CD14-positive monocyte (primary cell): ENCODE measurements at regions not wholly inside any gene's neighbourhood (a gene's known extent, or its start where the extent isn't known, plus 50 kb on each side); places are given as distances from the start of the nearest gene placed in this dataset.

Experiments
- DNase-seq, 3 donors: peaks; one replicate each; pipeline ENCODE4 v3.0.0-alpha.2; 2011 to 2022
- H2AFZ ChIP-seq: 2 replicates; pipeline ENCODE4 v1.6.0; 2012; ENCODE audit warnings: mild to moderate bottlenecking, low read depth, low read length, inconsistent platforms; ENCODE audit not compliant: insufficient read depth, poor library complexity, severe bottlenecking
- H3K27ac ChIP-seq, 2 donors: 1 replicate in 1 of 2; 2 replicates in 1 of 2; pipeline ENCODE4 v1.5.1; 2012 to 2013; ENCODE audit warnings: low read length in 2 of 2, control low read depth in 1 of 2, inconsistent platforms in 1 of 2, low read depth in 1 of 2, mild to moderate bottlenecking in 1 of 2
- H3K27me3 ChIP-seq, 2 donors: one replicate each; pipeline versions ENCODE4 v1.6.0 to v1.6.1; 2011 to 2013; ENCODE audit warnings: low read length in 2 of 2; ENCODE audit not compliant: control insufficient read depth in 2 of 2, insufficient read depth in 2 of 2
- H3K36me3 ChIP-seq, 2 donors: replicated peaks in 1 of 2; 1 replicate in 1 of 2; 2 replicates in 1 of 2; pipeline versions ENCODE4 v1.5.1 to v1.6.1; 2012 to 2013; ENCODE audit warnings: low read length in 2 of 2, control low read depth in 1 of 2, inconsistent platforms in 1 of 2, mild to moderate bottlenecking in 1 of 2; ENCODE audit not compliant: insufficient read depth in 2 of 2, control insufficient read depth in 1 of 2
- H3K4me1 ChIP-seq, 2 donors: 1 replicate in 1 of 2; 2 replicates in 1 of 2; pipeline versions ENCODE4 v1.5.1 to v1.6.1; 2012 to 2013; ENCODE audit warnings: low read length in 2 of 2, control low read depth in 1 of 2, inconsistent platforms in 1 of 2, mild to moderate bottlenecking in 1 of 2, moderate library complexity in 1 of 2; ENCODE audit not compliant: insufficient read depth in 2 of 2, control insufficient read depth in 1 of 2
- H3K4me2 ChIP-seq: replicated peaks from 2 replicates; pipeline ENCODE3; 2012; ENCODE audit warnings: low read length, moderate library complexity, mild to moderate bottlenecking; ENCODE audit not compliant: poor library complexity, severe bottlenecking; ENCODE audit errors: extremely low read depth
- H3K4me3 ChIP-seq, 3 experiments: fragments of 200-600 bp in 1 of 3; sonication (generic) in 1 of 3; replicated peaks in 1 of 3; 1 replicate in 2 of 3; 2 replicates in 1 of 3; pipeline ENCODE4 v1.5.1; 2011 to 2013; ENCODE audit warnings: low read length in 3 of 3, mild to moderate bottlenecking in 3 of 3, control low read depth in 2 of 3, low read depth in 2 of 3, inconsistent platforms in 1 of 3, moderate library complexity in 1 of 3
- H3K79me2 ChIP-seq: 2 replicates; pipeline ENCODE4 v1.6.0; 2012; ENCODE audit warnings: mild to moderate bottlenecking, control low read depth, inconsistent platforms, low read length, moderate library complexity; ENCODE audit not compliant: insufficient read depth
- H3K9ac ChIP-seq: 2 replicates; pipeline ENCODE4 v1.6.0; 2017; ENCODE audit warnings: low read length, mild to moderate bottlenecking; ENCODE audit not compliant: insufficient read depth, poor library complexity, severe bottlenecking
- H3K9me3 ChIP-seq, 2 donors: replicated peaks in 1 of 2; 1 replicate in 1 of 2; 2 replicates in 1 of 2; pipeline versions ENCODE4 v1.5.1 to v1.6.1; 2012 to 2013; ENCODE audit warnings: low read length in 2 of 2, control low read depth in 1 of 2; ENCODE audit not compliant: control insufficient read depth in 1 of 2, insufficient read depth in 1 of 2
- H4K20me1 ChIP-seq: 2 replicates; pipeline ENCODE4 v1.6.0; 2012; ENCODE audit warnings: mild to moderate bottlenecking, low read length, control low read depth, moderate library complexity; ENCODE audit not compliant: insufficient read depth
- H3K27ac Mint-ChIP-seq, 7 donors: one replicate each; pipeline ENCODE4 v1.8.0; 2020; ENCODE audit warnings: mild to moderate bottlenecking in 7 of 7, mixed read lengths in 7 of 7, moderate library complexity in 6 of 7, inconsistent platforms in 2 of 7
- H3K27me3 Mint-ChIP-seq, 3 donors: one replicate each; pipeline ENCODE4 v1.8.0; 2021 to 2022; ENCODE audit warnings: low read depth in 3 of 3, mild to moderate bottlenecking in 3 of 3, mixed read lengths in 3 of 3, moderate library complexity in 3 of 3, inconsistent platforms in 1 of 3
- H3K36me3 Mint-ChIP-seq, 2 donors: one replicate each; pipeline ENCODE4 v1.8.0; 2020; ENCODE audit warnings: mixed read lengths in 2 of 2, inconsistent platforms in 1 of 2, mild to moderate bottlenecking in 1 of 2
- H3K4me1 Mint-ChIP-seq: one replicate; pipeline ENCODE4 v1.8.0; 2020; ENCODE audit warnings: mild to moderate bottlenecking, mixed read lengths
- H3K4me3 Mint-ChIP-seq, 2 donors: one replicate each; pipeline ENCODE4 v1.8.0; 2020; ENCODE audit warnings: mild to moderate bottlenecking in 2 of 2, mixed read lengths in 2 of 2, moderate library complexity in 1 of 2
- H3K9me3 Mint-ChIP-seq, 7 donors: one replicate each; pipeline ENCODE4 v1.8.0; 2020 to 2022; ENCODE audit warnings: mixed read lengths in 7 of 7, mild to moderate bottlenecking in 6 of 7, moderate library complexity in 6 of 7, inconsistent platforms in 2 of 7
- CTCF ChIP-seq: fragments of 200-600 bp; IDR thresholded peaks from one replicate; pipeline ENCODE4 v1.8.0; 2022; ENCODE audit warnings: antibody characterized with exemption, mild to moderate bottlenecking
- WGBS: methylation state at CpG from one replicate; pipeline ENCODE4 v1.1.5; 2013; ENCODE audit warnings: missing lambda C conversion rate; ENCODE audit not compliant: insufficient coverage; 5-methylcytosine and 5-hydroxymethylcytosine counted together
- intact Hi-C, 2 donors: fragments of 100-400 bp; cut with micrococcal nuclease; formaldehyde crosslinking; loops; one replicate each; pipeline versions ENCODE4 v1.15.0 to v1.15.1; 2023

- H3K4me3 Mint-ChIP-seq, result peak overlapping the region; percentile 75 to 95
- DNase-seq, result peak in 2 of 3 donors; percentile 1 to 5
- H3K36me3 Mint-ChIP-seq, result no peaks in the 10 kb centered on the region
- H3K27me3 ChIP-seq, result no peaks in the 10 kb centered on the region
- H3K36me3 ChIP-seq, result no peaks in the 10 kb centered on the region
- TF ChIP-seq CTCF, result no peak
- no peak overlapping the region for H3K27ac ChIP-seq
- H3K9me3 ChIP-seq, result no peaks in the 10 kb centered on the region
- peak overlapping the region in 3 of 7 donors; percentile 2 to 27 (median 25) for H3K27ac Mint-ChIP-seq
- peak overlapping the region; percentile 44 for H3K9ac ChIP-seq
- intact Hi-C loops, result no loop called here
- H3K9me3 Mint-ChIP-seq, result peaks cover 0 to 7% (median 3%) of the 10 kb centered on the region in 7 donors
- peaks cover 12% of the 10 kb centered on the region for H3K4me1 Mint-ChIP-seq
- peaks cover 5 to 8% of the 10 kb centered on the region in 2 donors for H3K4me1 ChIP-seq
- 9% methylated on average over 1 of the region's 5 CpGs for WGBS
- no peaks in the 10 kb centered on the region for H3K79me2 ChIP-seq
- H3K4me2 ChIP-seq, result peak overlapping the region; percentile 70
- H4K20me1 ChIP-seq, result no peaks in the 10 kb centered on the region
- H3K27me3 Mint-ChIP-seq, result peaks cover 0 to 2% (median 2%) of the 10 kb centered on the region in 3 donors
- H3K4me3 ChIP-seq, result peak overlapping the region; percentile 3 to 71 (median 54)
- peak overlapping the region; percentile 71 for H2AFZ ChIP-seq
These were observed 56.4 kb upstream of the GNAI1 start for GRCh38 chr7:80078159-80078731.

GRCh38 chr7:80070391-80070790 is 64.2 kb upstream of the GNAI1 start:
- intact Hi-C loops, result no loop called here
- Histone ChIP-seq H3K4me2 (no peak overlapping the region), H3K27me3 (no peaks in the 10 kb centered on the region), H3K4me3 (no peak overlapping the region), H3K9me3 (peaks cover 0 to 7% of the 10 kb centered on the region in 2 donors), H3K36me3 (no peaks in the 10 kb centered on the region), H3K27ac (no peak overlapping the region), H3K4me1 (no peaks in the 10 kb centered on the region), H4K20me1 (no peaks in the 10 kb centered on the region), H3K9ac (no peak overlapping the region), H2AFZ (no peak overlapping the region), H3K79me2 (no peaks in the 10 kb centered on the region)
- WGBS, result no CpG with 5 or more reads among the region's 2 CpGs
- Mint-ChIP-seq H3K27me3 (no peaks in the 10 kb centered on the region), H3K4me3 (no peak overlapping the region), H3K27ac (no peak overlapping the region), H3K4me1 (no peaks in the 10 kb centered on the region), H3K9me3 (peaks cover 1 to 15% (median 5%) of the 10 kb centered on the region in 7 donors), H3K36me3 (no peaks in the 10 kb centered on the region)
- TF ChIP-seq CTCF, result no peak
- DNase-seq, result no peak
